Caco-2 (cell line): ENCODE measurements at regions not wholly inside any gene's neighbourhood (a gene's known extent, or its start where the extent isn't known, plus 50 kb on each side); places are given as distances from the start of the nearest gene placed in this dataset.

Experiments used
- BruUV-seq: library from RNA; stranded (reverse); fragments of 400-500 nt; replicated peaks from 2 replicates; lab custom pipeline; 2021; lab: Mats Ljungman, UMichigan
- CTCF ChIA-PET: fragments of 300-600 bp; sonication (Branson Sonifier 250); formaldehyde crosslinking; loops from one replicate; lab custom pipeline; 2022; ENCODE audit warnings: antibody characterized with exemption; lab: Charles Lee
- POLR2A ChIA-PET: fragments of 300-600 bp; sonication (Branson Sonifier 250); formaldehyde crosslinking; loops from one replicate; lab custom pipeline; 2022; ENCODE audit warnings: antibody characterized with exemption; lab: Charles Lee
- DNase-seq, 2 experiments: peaks; one replicate each; pipeline versions ENCODE4 v3.0.0 to v3.0.0-alpha.2; 2020 to 2022
- H3K27me3 ChIP-seq: replicated peaks from 2 replicates; pipeline ENCODE4 v1.6.0; 2011; ENCODE audit warnings: low read length; ENCODE audit not compliant: control insufficient read depth, insufficient read depth
- H3K36me3 ChIP-seq: 2 replicates; pipeline ENCODE4 v1.5.1; 2011; ENCODE audit warnings: low read length; ENCODE audit not compliant: control insufficient read depth, insufficient read depth
- H3K4me1 ChIP-seq: fragments of 250-450 bp; sonication (Bioruptor Pico); 2 replicates; pipeline ENCODE4 v1.5.1; 2020; ENCODE audit warnings: mild to moderate bottlenecking
- H3K4me3 ChIP-seq: 2 replicates; pipeline ENCODE4 v1.5.1; 2011; ENCODE audit warnings: low read depth, mild to moderate bottlenecking, control low read depth, low read length
- H3K9me3 ChIP-seq: fragments of 250-450 bp; sonication (Bioruptor Pico); 2 replicates; pipeline ENCODE4 v1.5.1; 2020; ENCODE audit warnings: mild to moderate bottlenecking, moderate library complexity
- H3K27ac Mint-ChIP-seq: one replicate; pipeline ENCODE4 v1.8.0; 2022; ENCODE audit warnings: mixed read lengths; ENCODE audit not compliant: unreplicated experiment
- H3K27me3 Mint-ChIP-seq: one replicate; pipeline ENCODE4 v1.8.0; 2022; ENCODE audit warnings: mixed read lengths; ENCODE audit not compliant: insufficient read depth, unreplicated experiment
- H3K36me3 Mint-ChIP-seq: one replicate; pipeline ENCODE4 v1.8.0; 2022; ENCODE audit warnings: mild to moderate bottlenecking, mixed read lengths; ENCODE audit not compliant: insufficient read depth, unreplicated experiment
- H3K4me1 Mint-ChIP-seq: one replicate; pipeline ENCODE4 v1.8.0; 2022; ENCODE audit warnings: low read depth, mixed read lengths; ENCODE audit not compliant: unreplicated experiment
- H3K4me3 Mint-ChIP-seq: one replicate; pipeline ENCODE4 v1.8.0; 2022; ENCODE audit warnings: mild to moderate bottlenecking, moderate library complexity, mixed read lengths; ENCODE audit not compliant: unreplicated experiment
- H3K9me3 Mint-ChIP-seq: one replicate; pipeline ENCODE4 v1.8.0; 2022; ENCODE audit warnings: mixed read lengths; ENCODE audit not compliant: unreplicated experiment
- intact Hi-C: fragments of 100-400 bp; cut with micrococcal nuclease; formaldehyde crosslinking; loops from one replicate; pipeline ENCODE4 v1.10.0; 2022; ENCODE audit not compliant: unreplicated experiment
- TF ChIP-seq, protein P1 (sequence below), 2 experiments: fragments of 200-600 bp in 1 of 2; IDR thresholded peaks; 1 replicate in 1 of 2; 2 replicates in 1 of 2; pipeline versions ENCODE4 v1.5.1 to v1.8.0; 2011 to 2022; ENCODE audit warnings: antibody characterized with exemption in 1 of 2, control low read depth in 1 of 2, inconsistent platforms in 1 of 2, low read depth in 1 of 2, low read length in 1 of 2, mild to moderate bottlenecking in 1 of 2, moderate library complexity in 1 of 2; ENCODE audit not compliant: insufficient read depth in 1 of 2, severe bottlenecking in 1 of 2, unreplicated experiment in 1 of 2

DNA sequence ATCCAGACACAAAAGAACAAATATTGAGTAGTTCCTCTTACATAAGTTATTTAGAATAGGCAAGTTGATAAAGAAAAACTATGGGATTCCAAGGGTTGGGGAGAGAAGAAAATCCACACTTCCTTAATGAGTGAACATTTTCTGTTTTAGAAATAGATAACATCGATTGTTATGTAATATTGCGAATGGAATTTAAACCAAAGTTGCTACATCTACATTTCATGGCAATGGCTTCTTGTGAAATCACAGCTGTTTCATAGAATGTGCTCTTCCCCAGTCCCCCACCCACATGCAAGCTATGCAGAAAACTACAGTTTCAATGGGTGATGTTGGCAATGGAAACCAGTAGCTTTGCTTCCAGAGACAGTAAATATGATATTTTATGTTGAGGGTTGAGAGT lies 1639.5 kb downstream of the SI start:
- DNase-seq, result no peak
- no peak overlapping the region for H3K4me3 ChIP-seq
- no peaks in the 10 kb centered on the region for H3K27me3 ChIP-seq
- Mint-ChIP-seq H3K27ac (no peak overlapping the region), H3K36me3 (no peaks in the 10 kb centered on the region), H3K9me3 (no peaks in the 10 kb centered on the region), H3K4me3 (no peak overlapping the region), H3K4me1 (no peaks in the 10 kb centered on the region), H3K27me3 (no peaks in the 10 kb centered on the region)
- intact Hi-C loops, result no loop called here
- H3K36me3 ChIP-seq, result no peaks in the 10 kb centered on the region
- H3K4me1 ChIP-seq, result no peaks in the 10 kb centered on the region
- TF ChIP-seq, protein P1, sequence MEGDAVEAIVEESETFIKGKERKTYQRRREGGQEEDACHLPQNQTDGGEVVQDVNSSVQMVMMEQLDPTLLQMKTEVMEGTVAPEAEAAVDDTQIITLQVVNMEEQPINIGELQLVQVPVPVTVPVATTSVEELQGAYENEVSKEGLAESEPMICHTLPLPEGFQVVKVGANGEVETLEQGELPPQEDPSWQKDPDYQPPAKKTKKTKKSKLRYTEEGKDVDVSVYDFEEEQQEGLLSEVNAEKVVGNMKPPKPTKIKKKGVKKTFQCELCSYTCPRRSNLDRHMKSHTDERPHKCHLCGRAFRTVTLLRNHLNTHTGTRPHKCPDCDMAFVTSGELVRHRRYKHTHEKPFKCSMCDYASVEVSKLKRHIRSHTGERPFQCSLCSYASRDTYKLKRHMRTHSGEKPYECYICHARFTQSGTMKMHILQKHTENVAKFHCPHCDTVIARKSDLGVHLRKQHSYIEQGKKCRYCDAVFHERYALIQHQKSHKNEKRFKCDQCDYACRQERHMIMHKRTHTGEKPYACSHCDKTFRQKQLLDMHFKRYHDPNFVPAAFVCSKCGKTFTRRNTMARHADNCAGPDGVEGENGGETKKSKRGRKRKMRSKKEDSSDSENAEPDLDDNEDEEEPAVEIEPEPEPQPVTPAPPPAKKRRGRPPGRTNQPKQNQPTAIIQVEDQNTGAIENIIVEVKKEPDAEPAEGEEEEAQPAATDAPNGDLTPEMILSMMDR (IDR thresholded peaks at IDR 0.05; ENCODE audit: insufficient read depth in 1 of 2, low read depth in 1 of 2, low read length in 1 of 2, severe bottlenecking in 1 of 2, unreplicated experiment in 1 of 2), result no peak
- ChIA-PET POLR2A (no interaction called here), CTCF (no interaction called here)
- H3K9me3 ChIP-seq, result no peaks in the 10 kb centered on the region
- BruUV-seq, result no TSS peak

DNA sequence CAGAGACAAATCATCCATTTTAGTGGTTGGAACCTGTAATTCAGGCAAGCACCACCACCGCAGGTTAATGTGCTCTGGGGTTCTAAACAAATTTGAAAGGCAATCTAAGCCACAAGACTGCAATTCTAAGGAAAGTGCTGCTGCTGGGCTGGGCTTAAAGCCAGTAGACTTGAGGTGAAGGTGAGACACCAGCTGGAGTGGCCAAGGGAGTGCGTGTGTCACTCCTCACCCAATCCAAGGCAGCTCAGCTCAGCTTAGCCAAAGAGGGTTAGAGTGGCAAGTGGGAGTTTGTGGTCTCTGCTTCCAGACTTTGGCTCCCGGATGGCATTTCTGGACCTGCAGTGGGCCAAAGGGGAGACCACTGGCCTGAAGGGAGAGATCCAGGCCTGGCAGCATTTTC lies 1655.6 kb downstream of the SI start:
- Histone ChIP-seq H3K27me3 (no peaks in the 10 kb centered on the region), H3K4me3 (no peak overlapping the region), H3K36me3 (no peaks in the 10 kb centered on the region), H3K9me3 (no peaks in the 10 kb centered on the region), H3K4me1 (no peaks in the 10 kb centered on the region)
- H3K9me3 Mint-ChIP-seq, result no peaks in the 10 kb centered on the region
- intact Hi-C loops, result no loop called here
- H3K4me1 Mint-ChIP-seq, result no peaks in the 10 kb centered on the region
- H3K27me3 Mint-ChIP-seq, result no peaks in the 10 kb centered on the region
- TF ChIP-seq, protein P1 (IDR thresholded peaks at IDR 0.05; ENCODE audit: insufficient read depth in 1 of 2, low read depth in 1 of 2, low read length in 1 of 2, severe bottlenecking in 1 of 2, unreplicated experiment in 1 of 2), result no peak
- ChIA-PET POLR2A (no interaction called here), CTCF (no interaction called here)
- BruUV-seq, result no TSS peak
- no peak for DNase-seq
- H3K4me3 Mint-ChIP-seq, result no peak overlapping the region
- H3K36me3 Mint-ChIP-seq, result no peaks in the 10 kb centered on the region
- H3K27ac Mint-ChIP-seq, result no peak overlapping the region

DNA sequence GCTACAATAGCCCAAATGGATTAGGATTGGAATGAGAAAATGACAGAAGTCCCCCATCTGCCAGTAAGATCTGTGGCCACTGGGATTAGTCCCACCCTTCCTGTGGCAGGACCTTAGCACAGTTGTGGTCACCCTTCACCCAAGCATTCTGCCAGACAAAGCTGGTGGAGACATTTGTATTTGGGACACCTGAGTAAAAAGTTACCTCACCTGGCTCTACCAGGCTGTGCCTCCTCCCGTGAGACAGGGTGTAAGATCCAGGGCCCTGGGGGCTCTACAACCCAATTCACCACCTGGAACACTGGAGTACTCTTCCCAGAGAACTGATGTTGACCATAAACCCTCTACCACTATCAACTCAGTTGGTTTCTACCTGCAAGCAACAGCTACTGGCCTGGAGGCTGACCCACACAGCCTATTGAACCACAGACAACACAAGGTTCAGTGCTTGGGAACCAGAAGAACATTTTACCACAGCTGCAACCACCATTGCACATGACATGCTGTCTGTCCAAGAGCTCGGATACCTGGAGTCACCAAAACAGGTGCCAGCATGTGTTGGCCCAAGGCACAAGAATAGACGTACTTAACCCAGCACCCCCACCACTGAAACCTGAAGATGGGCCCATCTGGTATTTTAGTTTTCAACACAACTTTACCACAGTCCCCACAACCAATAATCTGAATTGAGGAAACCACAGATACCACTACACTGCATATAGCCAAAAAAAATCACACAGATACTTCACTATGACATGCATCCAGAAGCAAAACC lies 1686.7 kb downstream of the SI start:
- ChIA-PET POLR2A (no interaction called here), CTCF (no interaction called here)
- H3K9me3 Mint-ChIP-seq, result no peaks in the 10 kb centered on the region
- no peak overlapping the region for H3K4me3 Mint-ChIP-seq
- H3K27me3 Mint-ChIP-seq, result no peaks in the 10 kb centered on the region
- Histone ChIP-seq H3K36me3 (no peaks in the 10 kb centered on the region), H3K4me3 (no peak overlapping the region), H3K27me3 (no peaks in the 10 kb centered on the region), H3K4me1 (no peaks in the 10 kb centered on the region), H3K9me3 (no peaks in the 10 kb centered on the region)
- no TSS peak for BruUV-seq
- intact Hi-C loops, result no loop called here
- TF ChIP-seq, protein P1 (IDR thresholded peaks at IDR 0.05; ENCODE audit: insufficient read depth in 1 of 2, low read depth in 1 of 2, low read length in 1 of 2, severe bottlenecking in 1 of 2, unreplicated experiment in 1 of 2), result no peak
- DNase-seq, result no peak
- no peak overlapping the region for H3K27ac Mint-ChIP-seq
- H3K4me1 Mint-ChIP-seq, result no peaks in the 10 kb centered on the region
- H3K36me3 Mint-ChIP-seq, result no peaks in the 10 kb centered on the region
